AG09309 (cell line): ENCODE measurements at regions not wholly inside any gene's neighbourhood (a gene's known extent, or its start where the extent isn't known, plus 50 kb on each side); places are given as distances from the start of the nearest gene placed in this dataset.

Experiments
- DNase-seq: peaks from one replicate; pipeline ENCODE4 v3.0.0-alpha.2; 2010; ENCODE audit warnings: low read depth
- H3K4me3 ChIP-seq: 2 replicates; pipeline ENCODE4 v1.5.1; 2011; ENCODE audit warnings: mild to moderate bottlenecking, low read depth, low read length, moderate library complexity; ENCODE audit not compliant: control insufficient read depth
- TF ChIP-seq, protein P1 (sequence below): IDR thresholded peaks from 2 replicates; pipeline ENCODE4 v1.5.1; 2011; ENCODE audit warnings: mild to moderate bottlenecking, low read depth, low read length, inconsistent platforms; ENCODE audit not compliant: insufficient read depth, control insufficient read depth; ENCODE audit errors: missing control alignments

DNA sequence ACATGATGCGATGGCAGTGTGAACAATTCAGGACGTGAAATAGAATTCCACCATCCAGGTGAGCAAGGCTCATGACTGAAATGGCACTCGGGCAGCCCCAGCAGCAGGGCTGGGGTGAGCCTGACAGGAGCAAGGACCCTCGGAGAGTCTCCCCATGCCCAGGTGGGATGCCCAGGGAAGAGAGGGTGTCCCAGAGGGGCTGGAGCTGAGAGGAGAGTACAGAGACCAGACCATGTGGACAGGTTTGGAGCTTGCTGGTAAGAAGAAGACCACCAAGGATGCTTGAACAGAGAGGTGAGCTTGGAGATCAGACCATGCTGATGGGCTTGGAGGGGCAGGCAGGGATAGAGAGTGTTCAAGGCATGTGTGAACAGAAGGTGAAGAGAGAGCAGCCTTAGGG, 83.3 kb downstream of the RAMP3 start:
- H3K4me3 ChIP-seq, result no peak overlapping the region
- TF ChIP-seq, protein P1, sequence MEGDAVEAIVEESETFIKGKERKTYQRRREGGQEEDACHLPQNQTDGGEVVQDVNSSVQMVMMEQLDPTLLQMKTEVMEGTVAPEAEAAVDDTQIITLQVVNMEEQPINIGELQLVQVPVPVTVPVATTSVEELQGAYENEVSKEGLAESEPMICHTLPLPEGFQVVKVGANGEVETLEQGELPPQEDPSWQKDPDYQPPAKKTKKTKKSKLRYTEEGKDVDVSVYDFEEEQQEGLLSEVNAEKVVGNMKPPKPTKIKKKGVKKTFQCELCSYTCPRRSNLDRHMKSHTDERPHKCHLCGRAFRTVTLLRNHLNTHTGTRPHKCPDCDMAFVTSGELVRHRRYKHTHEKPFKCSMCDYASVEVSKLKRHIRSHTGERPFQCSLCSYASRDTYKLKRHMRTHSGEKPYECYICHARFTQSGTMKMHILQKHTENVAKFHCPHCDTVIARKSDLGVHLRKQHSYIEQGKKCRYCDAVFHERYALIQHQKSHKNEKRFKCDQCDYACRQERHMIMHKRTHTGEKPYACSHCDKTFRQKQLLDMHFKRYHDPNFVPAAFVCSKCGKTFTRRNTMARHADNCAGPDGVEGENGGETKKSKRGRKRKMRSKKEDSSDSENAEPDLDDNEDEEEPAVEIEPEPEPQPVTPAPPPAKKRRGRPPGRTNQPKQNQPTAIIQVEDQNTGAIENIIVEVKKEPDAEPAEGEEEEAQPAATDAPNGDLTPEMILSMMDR, result no peak
- no peak for DNase-seq

DNA sequence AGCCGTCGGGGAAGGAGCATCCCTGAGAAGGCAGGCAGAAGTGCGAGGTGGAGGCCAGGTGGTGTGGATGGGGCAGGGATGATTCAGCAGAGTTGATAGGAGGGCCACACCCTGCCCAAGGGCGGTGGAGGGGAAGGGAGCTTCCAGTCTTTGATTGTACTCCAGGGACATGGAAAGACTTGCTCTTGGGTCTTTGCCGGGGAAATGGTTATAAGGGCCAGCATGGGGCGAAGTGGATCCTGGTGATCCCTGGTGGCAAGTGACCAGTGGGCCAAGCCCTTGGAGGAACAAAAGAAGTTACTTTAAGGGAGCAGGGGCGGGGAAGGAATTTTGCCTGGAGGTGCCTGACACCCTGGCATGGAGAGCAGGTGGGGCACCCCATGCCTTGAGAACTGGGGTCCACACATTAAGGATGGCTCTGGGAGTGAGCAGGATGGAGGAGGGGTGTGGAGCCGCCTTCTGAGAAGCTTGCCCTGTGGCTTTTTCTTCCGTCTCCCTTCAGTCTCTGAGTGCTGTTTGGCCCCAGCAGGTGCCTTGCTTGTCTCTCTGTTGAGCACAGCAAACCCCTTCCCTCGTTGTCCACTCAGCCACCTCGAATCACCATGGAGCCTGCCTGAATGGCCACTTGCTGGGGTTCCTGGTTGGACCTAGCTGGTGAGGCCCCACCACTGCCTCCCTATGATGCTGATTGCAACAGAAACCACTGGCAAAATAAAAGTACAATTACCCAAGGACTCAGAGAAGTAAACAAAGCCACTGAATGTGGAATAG, 83.9 kb downstream of the RAMP3 start:
- no peak overlapping the region for H3K4me3 ChIP-seq
- TF ChIP-seq, protein P1, result no peak
- DNase-seq, result no peak

DNA sequence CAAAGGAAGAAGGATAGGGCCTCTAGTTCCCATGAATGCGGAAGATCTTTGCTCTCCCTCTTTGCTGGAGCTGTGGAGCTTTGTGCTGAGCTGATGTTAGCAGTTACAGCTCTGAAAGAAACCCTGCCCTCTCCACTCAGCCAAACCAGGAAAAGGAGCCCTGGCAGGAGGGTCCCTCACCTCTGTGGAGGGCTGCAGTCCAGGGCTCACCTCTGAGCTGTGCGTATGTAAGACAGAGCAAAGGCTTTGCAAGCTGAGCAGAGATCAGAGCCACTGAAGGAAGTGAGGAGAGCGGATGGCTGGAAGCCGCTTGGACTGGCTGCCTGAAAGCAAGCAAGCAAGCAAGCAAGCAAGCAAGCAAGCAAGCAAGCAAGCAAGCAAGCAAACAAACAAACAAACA, 84.7 kb downstream of the RAMP3 start:
- H3K4me3 ChIP-seq, result no peak overlapping the region
- TF ChIP-seq, protein P1, result no peak
- no peak for DNase-seq

DNA sequence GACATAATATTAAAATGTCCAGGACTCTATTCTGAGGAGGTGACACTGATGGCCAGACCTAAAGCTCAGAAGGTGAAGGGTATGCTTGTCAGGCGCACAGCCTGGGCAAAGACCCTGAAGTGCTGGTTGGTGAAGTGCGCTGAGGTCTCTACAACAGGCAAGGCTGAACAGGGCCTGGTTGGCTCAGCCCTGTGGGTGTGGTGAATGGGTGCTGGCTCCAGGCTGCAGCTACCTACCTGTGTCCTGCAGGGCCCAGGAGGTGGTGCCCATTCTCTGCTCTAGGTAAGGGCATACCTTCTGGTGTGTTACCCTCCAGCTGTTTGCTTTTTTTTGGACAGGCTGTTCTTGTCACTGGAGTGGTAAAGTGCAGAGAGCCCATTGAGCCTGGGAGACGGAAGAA, 85.1 kb downstream of the RAMP3 start:
- TF ChIP-seq, protein P1, result no peak
- no peak overlapping the region for H3K4me3 ChIP-seq
- DNase-seq, result no peak

DNA sequence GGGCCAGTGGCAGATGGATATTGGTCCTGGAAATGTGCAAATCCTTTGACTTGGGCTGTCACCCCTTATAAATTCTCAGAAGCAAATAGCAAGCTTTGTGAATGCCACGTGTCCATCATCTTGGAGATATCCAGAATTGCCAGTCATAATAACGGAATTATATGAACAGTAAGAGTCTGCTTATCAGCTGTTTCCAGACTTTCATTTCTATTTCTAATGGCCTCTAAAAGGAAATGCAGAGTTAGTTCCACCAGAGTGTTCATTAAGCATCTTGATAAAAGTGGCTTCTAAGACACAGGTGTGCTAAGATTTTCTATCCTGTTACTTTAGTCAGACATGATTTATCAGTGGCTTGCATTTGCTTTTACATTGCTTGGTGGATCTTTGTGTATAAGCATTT, 87.4 kb downstream of the RAMP3 start:
- H3K4me3 ChIP-seq, result no peak overlapping the region
- no peak for DNase-seq
- TF ChIP-seq, protein P1, result no peak

DNA sequence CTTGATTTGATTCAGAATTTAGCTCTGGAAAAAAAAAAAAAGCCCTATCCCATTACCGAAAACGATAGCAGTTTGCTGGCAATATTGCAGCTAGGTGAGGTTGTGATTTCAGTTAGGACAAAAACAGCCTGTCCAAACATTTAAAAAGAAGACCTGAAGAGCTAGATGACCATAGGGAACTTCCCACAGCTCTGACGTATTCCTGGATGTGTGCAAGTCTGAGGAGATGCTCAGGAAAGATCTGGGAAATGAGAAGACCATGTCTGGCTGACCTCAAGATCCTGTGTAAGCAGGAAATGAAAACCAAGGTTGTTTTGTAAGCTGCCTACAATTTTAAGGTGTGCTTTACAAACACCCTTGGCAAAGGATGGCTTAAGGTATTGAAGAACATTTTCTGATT, 88.7 kb downstream of the RAMP3 start:
- DNase-seq, result no peak
- H3K4me3 ChIP-seq, result no peak overlapping the region
- TF ChIP-seq, protein P1, result no peak
